ENCODE measurements at regions not wholly inside any gene's neighbourhood (a gene's known extent, or its start where the extent isn't known, plus 50 kb on each side); places are given as distances from the start of the nearest gene placed in this dataset.

DNA sequence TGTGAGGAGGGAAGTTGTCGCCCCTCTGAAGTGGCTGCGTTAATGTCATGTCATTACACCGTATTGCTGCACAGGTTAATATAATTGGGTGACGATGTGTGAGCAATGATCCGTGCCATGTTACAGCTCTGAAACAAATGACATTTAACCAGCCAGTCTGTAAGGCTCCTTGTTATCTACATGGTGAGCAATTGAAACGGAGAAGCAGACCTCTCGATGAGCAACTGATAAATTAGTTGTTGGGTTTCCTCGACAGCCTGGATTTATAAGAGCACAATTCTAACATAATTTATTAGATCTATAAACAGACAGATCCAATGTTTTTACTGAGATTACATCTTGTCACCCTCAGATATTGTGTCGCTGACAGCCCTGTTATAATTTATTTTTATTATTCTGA is 49.9 kb upstream of the MAFB start:
- TF ChIP-seq NFRKB (IDR thresholded peaks at IDR 0.05): no peak
- TF ChIP-seq, protein P1, sequence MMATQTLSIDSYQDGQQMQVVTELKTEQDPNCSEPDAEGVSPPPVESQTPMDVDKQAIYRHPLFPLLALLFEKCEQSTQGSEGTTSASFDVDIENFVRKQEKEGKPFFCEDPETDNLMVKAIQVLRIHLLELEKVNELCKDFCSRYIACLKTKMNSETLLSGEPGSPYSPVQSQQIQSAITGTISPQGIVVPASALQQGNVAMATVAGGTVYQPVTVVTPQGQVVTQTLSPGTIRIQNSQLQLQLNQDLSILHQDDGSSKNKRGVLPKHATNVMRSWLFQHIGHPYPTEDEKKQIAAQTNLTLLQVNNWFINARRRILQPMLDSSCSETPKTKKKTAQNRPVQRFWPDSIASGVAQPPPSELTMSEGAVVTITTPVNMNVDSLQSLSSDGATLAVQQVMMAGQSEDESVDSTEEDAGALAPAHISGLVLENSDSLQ (IDR thresholded peaks at IDR 0.05): peak; percentile 36; the same call in 1 of the 2 replicates
- TF ChIP-seq HDGF (IDR thresholded peaks at IDR 0.05; ENCODE audit: borderline replicate concordance): no peak
- CTCF ChIA-PET: interaction anchor here (1.5 kb wide), 1 partner anchor 207 kb away, joined by 4 read pairs; no protein-coding TSS in a partner anchor
- no peak for DNase-seq (ENCODE audit: extremely low spot score)
- POLR2A ChIA-PET: interaction anchor here (1.1 kb wide), 1 partner anchor 50 kb away, joined by 3 read pairs; the partner anchor contains the start of gene MAFB

DNA sequence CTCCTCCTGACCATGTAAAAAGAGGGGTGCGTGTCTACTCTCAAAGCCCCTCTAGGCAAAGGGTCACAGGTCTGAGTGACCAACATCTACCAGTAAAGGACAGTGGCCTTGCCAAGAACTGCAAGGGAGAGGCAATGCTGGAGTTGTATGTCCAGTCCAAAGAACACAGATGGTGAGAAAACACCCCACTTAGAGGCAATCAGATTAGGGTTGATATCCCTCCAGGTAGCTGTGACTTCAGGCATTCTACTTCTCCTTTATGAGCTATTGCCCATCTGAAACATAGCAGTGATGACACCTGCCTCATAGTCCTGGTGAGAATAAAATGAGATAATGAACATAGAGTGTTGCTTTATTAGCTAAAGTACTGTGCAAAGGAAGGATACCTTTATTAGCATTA is 50.8 kb upstream of the MAFB start:
- no peak for DNase-seq (ENCODE audit: extremely low spot score)
- TF ChIP-seq SP1 (IDR thresholded peaks at IDR 0.05): no peak
- TF ChIP-seq, protein P1 (IDR thresholded peaks at IDR 0.05): no peak
- TF ChIP-seq SUZ12 (IDR thresholded peaks at IDR 0.05): no peak
- no peak for TF ChIP-seq ZNF384 (IDR thresholded peaks at IDR 0.05)
- TF ChIP-seq ELF4 (IDR thresholded peaks at IDR 0.05): no peak
- CTCF ChIA-PET: interaction anchor here (0.6 to 2.2 kb wide), 4 partner anchors 9 to 225 kb away, joined by 3 to 10 read pairs (median 4); no protein-coding TSS in a partner anchor
- POLR2A ChIA-PET: interaction anchor here (1.1 kb wide), 1 partner anchor 51 kb away, joined by 3 read pairs; the partner anchor contains the start of gene MAFB

- ChIA-PET POLR2A (no interaction called here), CTCF (interaction anchor here (0.6 to 2.2 kb wide), 13 partner anchors 9 to 1526 kb away, joined by 3 to 10 read pairs (median 5); no protein-coding TSS in a partner anchor)
- TF ChIP-seq, protein P1 (IDR thresholded peaks at IDR 0.05): no peak
- TF ChIP-seq ARNT (IDR thresholded peaks at IDR 0.05): no peak
- peak; percentile 67 for DNase-seq (ENCODE audit: extremely low spot score)
These were observed 52.6 kb upstream of the MAFB start for GRCh38 chr20:40741507-40742106.

- ChIA-PET CTCF (no interaction called here), POLR2A (no interaction called here)
- TF ChIP-seq ELF4 (IDR thresholded peaks at IDR 0.05) (no peak), SUZ12 (IDR thresholded peaks at IDR 0.05) (no peak), L3MBTL2 (conservative IDR thresholded peaks at IDR 0.05) (no peak), TARDBP (IDR thresholded peaks at IDR 0.05) (no peak), SP1 (IDR thresholded peaks at IDR 0.05) (no peak), ARNT (IDR thresholded peaks at IDR 0.05) (no peak), FOXM1 (IDR thresholded peaks at IDR 0.05; ENCODE audit: borderline replicate concordance) (no peak), NFRKB (IDR thresholded peaks at IDR 0.05) (no peak), FOXA1 (IDR thresholded peaks at IDR 0.05) (no peak), CTBP1 (IDR thresholded peaks at IDR 0.05; ENCODE audit: borderline replicate concordance) (no peak), BHLHE40 (IDR thresholded peaks at IDR 0.05; ENCODE audit: borderline replicate concordance) (no peak), FOXK2 (IDR thresholded peaks at IDR 0.05) (no peak), ZNF384 (IDR thresholded peaks at IDR 0.05) (no peak), LEF1 (IDR thresholded peaks at IDR 0.05; ENCODE audit: borderline replicate concordance) (no peak), HDGF (IDR thresholded peaks at IDR 0.05; ENCODE audit: borderline replicate concordance) (no peak)
- TF ChIP-seq, protein P1 (IDR thresholded peaks at IDR 0.05): no peak
- DNase-seq (ENCODE audit: extremely low spot score): no peak
These were observed 54.2 kb upstream of the MAFB start for GRCh38 chr20:40743141-40743775.

DNA sequence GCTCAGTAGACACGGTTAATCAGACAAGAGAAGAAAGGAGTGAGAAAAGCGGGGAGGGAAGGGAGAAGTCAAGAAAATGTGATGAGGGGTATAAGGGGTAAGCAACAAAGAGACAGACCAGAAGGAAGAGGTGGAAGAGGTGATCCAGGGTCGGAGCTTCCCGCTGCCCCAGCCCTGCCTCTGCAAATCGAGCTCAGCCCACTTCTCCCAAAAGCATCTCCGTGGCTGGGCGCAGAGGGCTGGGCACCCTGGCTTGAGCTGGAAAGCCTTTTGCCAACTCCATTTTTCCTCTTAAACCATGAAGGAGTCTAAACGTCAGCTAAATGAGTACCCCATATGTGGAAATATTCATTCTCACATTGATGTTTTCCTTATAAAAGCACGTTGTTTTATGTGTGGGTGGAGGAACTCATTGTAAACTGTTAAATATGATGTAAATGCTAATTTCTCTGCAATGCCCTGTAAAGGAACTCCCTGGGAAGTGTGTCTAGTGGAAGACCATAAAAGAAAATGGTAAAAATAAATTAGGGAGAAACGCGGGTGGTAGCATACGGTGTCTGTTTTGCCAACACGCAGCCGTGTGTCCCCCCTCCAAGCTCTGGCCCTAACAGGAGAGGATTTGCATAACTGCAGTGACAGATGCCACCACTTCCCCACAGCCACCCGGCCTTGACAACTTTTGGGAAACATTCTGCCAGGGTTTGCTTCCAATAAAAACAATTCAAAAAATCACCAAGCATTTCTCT is 55.2 kb upstream of the MAFB start:
- ChIA-PET CTCF (no interaction called here), POLR2A (no interaction called here)
- no peak for DNase-seq (ENCODE audit: extremely low spot score)
- TF ChIP-seq CTBP1 (IDR thresholded peaks at IDR 0.05; ENCODE audit: borderline replicate concordance): no peak
- no peak for TF ChIP-seq ARNT (IDR thresholded peaks at IDR 0.05)
- no peak for TF ChIP-seq SP1 (IDR thresholded peaks at IDR 0.05)
- no peak for TF ChIP-seq BHLHE40 (IDR thresholded peaks at IDR 0.05; ENCODE audit: borderline replicate concordance)
- no peak for TF ChIP-seq SUZ12 (IDR thresholded peaks at IDR 0.05)
- TF ChIP-seq FOXK2 (IDR thresholded peaks at IDR 0.05): no peak
- TF ChIP-seq NFRKB (IDR thresholded peaks at IDR 0.05): no peak
- TF ChIP-seq L3MBTL2 (conservative IDR thresholded peaks at IDR 0.05): no peak
- TF ChIP-seq HDGF (IDR thresholded peaks at IDR 0.05; ENCODE audit: borderline replicate concordance): no peak
- TF ChIP-seq ELF4 (IDR thresholded peaks at IDR 0.05): no peak
- TF ChIP-seq FOXM1 (IDR thresholded peaks at IDR 0.05; ENCODE audit: borderline replicate concordance): no peak
- TF ChIP-seq, protein P1 (IDR thresholded peaks at IDR 0.05): no peak
- TF ChIP-seq FOXA1 (IDR thresholded peaks at IDR 0.05): no peak
- TF ChIP-seq TARDBP (IDR thresholded peaks at IDR 0.05): no peak
- TF ChIP-seq LEF1 (IDR thresholded peaks at IDR 0.05; ENCODE audit: borderline replicate concordance): no peak
- no peak for TF ChIP-seq ZNF384 (IDR thresholded peaks at IDR 0.05)
